Kidney (tissue), 13 donors: ENCODE measurements at regions not wholly inside any gene's neighbourhood (a gene's known extent, or its start where the extent isn't known, plus 50 kb on each side); places are given as distances from the start of the nearest gene placed in this dataset.

Source experiments
- DNase-seq, 5 donors: peaks; one replicate each; pipeline ENCODE4 v3.0.0-alpha.2; 2013 to 2020
- FAIRE-seq: peaks from 2 replicates; lab custom pipeline; 2012; peaks lifted over from hg19 to GRCh38; lab: Jason Lieb, UNC
- H3K27ac ChIP-seq, 2 donors: one replicate each; pipeline ENCODE4 v1.7.0; 2013; ENCODE audit warnings: low read depth in 2 of 2, low read length in 2 of 2, inconsistent platforms in 1 of 2
- H3K27me3 ChIP-seq: one replicate; pipeline ENCODE4 v1.7.1; 2013; ENCODE audit warnings: low read length, inconsistent platforms; ENCODE audit not compliant: control insufficient read depth, insufficient read depth
- H3K36me3 ChIP-seq, 3 donors: one replicate each; pipeline versions ENCODE4 v1.7.0 to v1.7.1; 2013; ENCODE audit warnings: low read length in 3 of 3, control low read depth in 1 of 3, inconsistent platforms in 1 of 3; ENCODE audit not compliant: insufficient read depth in 3 of 3, control insufficient read depth in 2 of 3
- H3K4me1 ChIP-seq, 3 donors: one replicate each; pipeline versions ENCODE4 v1.7.0 to v1.7.1; 2013; ENCODE audit warnings: low read length in 3 of 3, inconsistent platforms in 1 of 3, low read depth in 1 of 3; ENCODE audit not compliant: control insufficient read depth in 2 of 3, insufficient read depth in 2 of 3
- H3K4me3 ChIP-seq, 3 donors: one replicate each; pipeline versions ENCODE4 v1.7.0 to v1.8.1; 2013; ENCODE audit warnings: low read length in 3 of 3, control low read depth in 1 of 3, inconsistent platforms in 1 of 3
- H3K9ac ChIP-seq, 3 donors: one replicate each; pipeline versions ENCODE4 v1.7.0 to v1.7.1; 2013; ENCODE audit warnings: low read length in 3 of 3, control low read depth in 1 of 3, inconsistent platforms in 1 of 3
- H3K9me3 ChIP-seq, 3 donors: one replicate each; pipeline versions ENCODE4 v1.7.0 to v1.7.1; 2013; ENCODE audit warnings: low read length in 3 of 3, control low read depth in 1 of 3, inconsistent platforms in 1 of 3; ENCODE audit not compliant: control insufficient read depth in 2 of 3, insufficient read depth in 1 of 3
- intact Hi-C: fragments of 100-400 bp; cut with DNase I; formaldehyde crosslinking; loops from one replicate; pipeline ENCODE4 v1.11.1; 2022
- TF ChIP-seq, protein P1 (sequence below): IDR thresholded peaks from 3 replicates; pipeline ENCODE4 v1.5.1; 2012; ENCODE audit warnings: mild to moderate bottlenecking, moderate library complexity, borderline replicate concordance; ENCODE audit not compliant: insufficient read depth; ENCODE audit errors: extremely low read depth
- donor health status: control.
- donor health status: control.
- donor health status: control.
- donor health status: control.
- donor health status: control.
- donor health status: DM: yes; HTN: yes; CAD: no.
- donor health status: Normal renal cell carcinoma (clear cell type).

DNA sequence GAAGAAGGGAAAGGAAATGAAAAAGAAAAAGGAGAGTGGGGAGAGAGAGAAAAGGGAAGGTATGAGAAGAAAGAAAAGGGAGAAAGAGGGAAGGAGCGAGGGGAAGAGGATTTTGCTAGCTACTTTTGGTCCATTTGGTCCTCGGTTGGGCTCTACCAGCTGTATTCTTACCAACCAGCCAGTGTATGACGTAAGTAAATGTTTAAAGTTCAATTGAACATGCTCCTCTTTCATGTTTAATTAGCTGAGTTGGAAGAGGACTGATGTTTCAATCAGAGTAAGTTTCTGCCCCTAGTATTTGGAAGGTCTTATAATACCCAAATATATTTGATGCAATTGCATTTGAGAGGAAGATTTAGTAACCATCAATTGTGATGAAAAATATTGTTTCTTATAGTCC lies 424.0 kb upstream of the CXorf51B start:
- intact Hi-C loops, result no loop called here
- Histone ChIP-seq H3K27ac (no peak overlapping the region), H3K27me3 (no peaks in the 10 kb centered on the region), H3K4me1 (no peaks in the 10 kb centered on the region), H3K9ac (no peak overlapping the region), H3K4me3 (no peak overlapping the region), H3K36me3 (no peaks in the 10 kb centered on the region), H3K9me3 (no peaks in the 10 kb centered on the region)
- TF ChIP-seq, protein P1, sequence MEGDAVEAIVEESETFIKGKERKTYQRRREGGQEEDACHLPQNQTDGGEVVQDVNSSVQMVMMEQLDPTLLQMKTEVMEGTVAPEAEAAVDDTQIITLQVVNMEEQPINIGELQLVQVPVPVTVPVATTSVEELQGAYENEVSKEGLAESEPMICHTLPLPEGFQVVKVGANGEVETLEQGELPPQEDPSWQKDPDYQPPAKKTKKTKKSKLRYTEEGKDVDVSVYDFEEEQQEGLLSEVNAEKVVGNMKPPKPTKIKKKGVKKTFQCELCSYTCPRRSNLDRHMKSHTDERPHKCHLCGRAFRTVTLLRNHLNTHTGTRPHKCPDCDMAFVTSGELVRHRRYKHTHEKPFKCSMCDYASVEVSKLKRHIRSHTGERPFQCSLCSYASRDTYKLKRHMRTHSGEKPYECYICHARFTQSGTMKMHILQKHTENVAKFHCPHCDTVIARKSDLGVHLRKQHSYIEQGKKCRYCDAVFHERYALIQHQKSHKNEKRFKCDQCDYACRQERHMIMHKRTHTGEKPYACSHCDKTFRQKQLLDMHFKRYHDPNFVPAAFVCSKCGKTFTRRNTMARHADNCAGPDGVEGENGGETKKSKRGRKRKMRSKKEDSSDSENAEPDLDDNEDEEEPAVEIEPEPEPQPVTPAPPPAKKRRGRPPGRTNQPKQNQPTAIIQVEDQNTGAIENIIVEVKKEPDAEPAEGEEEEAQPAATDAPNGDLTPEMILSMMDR, result no peak
- FAIRE-seq, result no peak
- DNase-seq, result no peak

DNA sequence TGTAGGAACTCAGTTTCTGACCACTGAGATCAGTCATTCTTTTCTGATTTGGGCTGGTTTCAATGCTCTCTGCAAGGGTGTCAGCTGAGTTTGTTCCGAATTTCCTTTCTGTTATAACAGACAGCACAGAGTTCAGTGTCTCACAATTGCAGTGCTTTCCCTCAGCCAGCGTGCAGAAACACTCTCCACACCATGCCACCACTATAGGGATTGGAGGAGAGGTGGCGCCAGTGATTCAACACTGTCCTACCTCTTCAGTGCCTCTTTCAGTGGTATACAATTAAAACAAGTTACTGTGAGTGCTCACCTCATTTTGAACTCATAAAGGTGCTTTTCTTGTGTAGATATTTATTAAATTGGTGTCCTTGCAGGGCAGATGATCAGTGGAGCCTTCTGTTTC lies 413.2 kb upstream of the CXorf51B start:
- H3K27me3 ChIP-seq, result no peaks in the 10 kb centered on the region
- no peak overlapping the region for H3K4me3 ChIP-seq
- no peaks in the 10 kb centered on the region for H3K4me1 ChIP-seq
- no peaks in the 10 kb centered on the region for H3K36me3 ChIP-seq
- no peak overlapping the region for H3K9ac ChIP-seq
- intact Hi-C loops, result no loop called here
- TF ChIP-seq, protein P1, result no peak
- no peaks in the 10 kb centered on the region for H3K9me3 ChIP-seq
- FAIRE-seq, result no peak
- H3K27ac ChIP-seq, result no peak overlapping the region
- DNase-seq, result peak in 1 of 5 donors; percentile 6

DNA sequence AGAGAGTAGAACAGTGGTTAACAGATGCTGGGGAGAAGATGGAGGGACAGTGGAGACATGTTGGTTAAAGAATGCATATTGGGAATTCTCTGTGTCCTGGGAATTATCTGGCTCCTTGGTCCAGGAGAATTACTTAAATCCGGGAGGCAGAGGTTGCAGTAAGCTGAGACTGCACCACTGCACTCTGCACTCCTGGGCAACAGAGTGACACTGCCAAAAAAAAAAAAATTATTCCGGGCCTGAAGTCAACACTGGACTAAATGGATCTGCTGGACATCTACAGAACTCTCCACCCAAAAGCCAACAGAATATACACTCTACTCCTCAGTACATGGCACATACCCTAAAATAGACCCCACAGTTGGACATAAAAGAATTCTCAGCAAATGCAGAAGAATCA lies 400.0 kb upstream of the CXorf51B start:
- Histone ChIP-seq H3K9me3 (no peaks in the 10 kb centered on the region), H3K4me3 (no peak overlapping the region), H3K27ac (no peak overlapping the region), H3K9ac (no peak overlapping the region), H3K27me3 (no peaks in the 10 kb centered on the region), H3K4me1 (no peaks in the 10 kb centered on the region), H3K36me3 (no peaks in the 10 kb centered on the region)
- intact Hi-C loops, result no loop called here
- TF ChIP-seq, protein P1, result no peak
- no peak for DNase-seq
- no peak for FAIRE-seq

DNA sequence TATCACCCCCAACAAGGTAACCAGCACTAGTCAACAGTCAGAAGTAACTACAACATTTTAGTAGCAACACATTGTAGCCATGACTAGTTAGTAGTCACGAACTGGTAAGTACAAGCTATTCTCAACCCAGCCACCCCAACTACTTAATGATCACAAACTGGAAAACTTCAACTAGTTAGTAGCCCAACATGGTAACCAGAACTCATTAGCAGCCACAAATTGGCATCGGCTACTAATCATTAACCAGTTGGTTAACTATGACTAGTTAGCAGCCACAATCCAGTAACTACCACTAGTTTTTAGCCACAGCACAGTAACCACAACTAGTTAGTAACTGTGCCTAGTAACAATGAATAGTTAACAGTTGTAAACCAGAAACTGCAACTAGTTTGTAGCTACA lies 385.1 kb upstream of the CXorf51B start:
- no peaks in the 10 kb centered on the region for H3K9me3 ChIP-seq
- H3K27ac ChIP-seq, result no peak overlapping the region
- intact Hi-C loops, result no loop called here
- H3K27me3 ChIP-seq, result no peaks in the 10 kb centered on the region
- no peaks in the 10 kb centered on the region for H3K36me3 ChIP-seq
- TF ChIP-seq, protein P1, result no peak
- no peak for DNase-seq
- FAIRE-seq, result no peak
- no peak overlapping the region for H3K4me3 ChIP-seq
- no peaks in the 10 kb centered on the region for H3K4me1 ChIP-seq
- H3K9ac ChIP-seq, result no peak overlapping the region
